Neural cell (in vitro differentiated cells): ENCODE measurements at regions not wholly inside any gene's neighbourhood (a gene's known extent, or its start where the extent isn't known, plus 50 kb on each side); places are given as distances from the start of the nearest gene placed in this dataset.

Source experiments
- TAF1 ChIP-seq: IDR thresholded peaks from 2 replicates; pipeline ENCODE4 v1.6.1; 2012; ENCODE audit warnings: low read depth
- TF ChIP-seq, protein P1 (sequence below): fragments of 450-650 bp; IDR thresholded peaks from 2 replicates; pipeline ENCODE4 v1.5.1; 2014; ENCODE audit warnings: antibody characterized with exemption, mild to moderate bottlenecking, moderate library complexity; ENCODE audit not compliant: poor library complexity, severe bottlenecking

- TF ChIP-seq TAF1, result no peak
- TF ChIP-seq, protein P1, sequence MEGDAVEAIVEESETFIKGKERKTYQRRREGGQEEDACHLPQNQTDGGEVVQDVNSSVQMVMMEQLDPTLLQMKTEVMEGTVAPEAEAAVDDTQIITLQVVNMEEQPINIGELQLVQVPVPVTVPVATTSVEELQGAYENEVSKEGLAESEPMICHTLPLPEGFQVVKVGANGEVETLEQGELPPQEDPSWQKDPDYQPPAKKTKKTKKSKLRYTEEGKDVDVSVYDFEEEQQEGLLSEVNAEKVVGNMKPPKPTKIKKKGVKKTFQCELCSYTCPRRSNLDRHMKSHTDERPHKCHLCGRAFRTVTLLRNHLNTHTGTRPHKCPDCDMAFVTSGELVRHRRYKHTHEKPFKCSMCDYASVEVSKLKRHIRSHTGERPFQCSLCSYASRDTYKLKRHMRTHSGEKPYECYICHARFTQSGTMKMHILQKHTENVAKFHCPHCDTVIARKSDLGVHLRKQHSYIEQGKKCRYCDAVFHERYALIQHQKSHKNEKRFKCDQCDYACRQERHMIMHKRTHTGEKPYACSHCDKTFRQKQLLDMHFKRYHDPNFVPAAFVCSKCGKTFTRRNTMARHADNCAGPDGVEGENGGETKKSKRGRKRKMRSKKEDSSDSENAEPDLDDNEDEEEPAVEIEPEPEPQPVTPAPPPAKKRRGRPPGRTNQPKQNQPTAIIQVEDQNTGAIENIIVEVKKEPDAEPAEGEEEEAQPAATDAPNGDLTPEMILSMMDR, result no peak
These were observed 139.0 kb upstream of the NCOR2 start for GRCh38 chr12:124706363-124706762.
